HG02884 (cell line): ENCODE measurements at regions not wholly inside any gene's neighbourhood (a gene's known extent, or its start where the extent isn't known, plus 50 kb on each side); places are given as distances from the start of the nearest gene placed in this dataset.
A peak's percentile ranks its signal among the peaks of the same experiment; 100 is the strongest.

ENCODE experiments used
- ATAC-seq: cut with Tn5 transposase; IDR thresholded peaks from one replicate; pipeline ENCODE4 v1.9.1; 2021; ENCODE audit warnings: mild to moderate bottlenecking, moderate library complexity; ENCODE audit not compliant: unreplicated experiment

DNA sequence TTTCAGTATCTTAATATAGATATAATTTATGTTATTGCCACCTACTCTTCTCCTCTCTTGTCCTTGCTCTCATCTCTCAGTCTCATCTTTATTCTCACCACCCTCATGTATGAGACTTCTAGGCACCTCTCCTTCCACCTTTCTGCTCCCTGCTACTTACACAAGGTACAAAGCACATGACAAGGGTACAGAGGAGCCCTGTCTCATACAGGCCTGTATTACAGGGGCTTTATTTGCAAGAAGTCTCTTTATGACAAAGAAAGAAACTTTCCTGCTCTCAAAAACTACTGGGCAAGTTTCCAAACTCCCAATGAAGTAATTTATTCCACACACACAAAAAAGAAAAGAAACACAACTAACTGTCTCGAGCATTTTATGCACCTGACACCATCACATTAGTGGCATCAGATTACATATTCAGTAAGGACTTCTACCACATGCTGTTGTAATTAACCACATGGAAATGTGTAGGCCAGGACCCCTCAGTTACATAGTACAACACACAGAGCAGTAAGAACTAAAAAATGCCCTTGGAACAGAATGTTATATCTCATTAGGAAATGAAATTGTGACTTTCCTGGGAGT, 253.1 kb downstream of the FZD1 start:
- ATAC-seq: no peak

DNA sequence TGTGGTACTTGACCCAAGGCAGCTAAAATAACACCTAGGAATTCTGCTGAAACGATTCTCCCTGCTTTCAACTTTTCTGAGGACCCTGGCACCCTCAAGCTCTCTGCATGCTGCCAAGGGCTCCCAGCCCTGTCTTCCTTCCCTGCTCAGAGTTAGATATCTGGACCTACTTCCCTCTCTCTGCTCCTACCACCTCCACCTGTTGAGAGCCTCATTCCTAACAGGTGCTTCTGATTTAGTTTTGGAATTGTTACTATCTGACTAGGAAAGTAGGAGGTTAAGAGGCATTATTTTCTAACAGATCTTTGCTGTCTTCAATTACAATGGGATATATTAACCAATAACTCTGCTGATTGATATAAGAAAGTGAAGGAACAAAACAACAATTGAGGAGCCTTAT, 253.8 kb downstream of the FZD1 start:
- no peak for ATAC-seq

DNA sequence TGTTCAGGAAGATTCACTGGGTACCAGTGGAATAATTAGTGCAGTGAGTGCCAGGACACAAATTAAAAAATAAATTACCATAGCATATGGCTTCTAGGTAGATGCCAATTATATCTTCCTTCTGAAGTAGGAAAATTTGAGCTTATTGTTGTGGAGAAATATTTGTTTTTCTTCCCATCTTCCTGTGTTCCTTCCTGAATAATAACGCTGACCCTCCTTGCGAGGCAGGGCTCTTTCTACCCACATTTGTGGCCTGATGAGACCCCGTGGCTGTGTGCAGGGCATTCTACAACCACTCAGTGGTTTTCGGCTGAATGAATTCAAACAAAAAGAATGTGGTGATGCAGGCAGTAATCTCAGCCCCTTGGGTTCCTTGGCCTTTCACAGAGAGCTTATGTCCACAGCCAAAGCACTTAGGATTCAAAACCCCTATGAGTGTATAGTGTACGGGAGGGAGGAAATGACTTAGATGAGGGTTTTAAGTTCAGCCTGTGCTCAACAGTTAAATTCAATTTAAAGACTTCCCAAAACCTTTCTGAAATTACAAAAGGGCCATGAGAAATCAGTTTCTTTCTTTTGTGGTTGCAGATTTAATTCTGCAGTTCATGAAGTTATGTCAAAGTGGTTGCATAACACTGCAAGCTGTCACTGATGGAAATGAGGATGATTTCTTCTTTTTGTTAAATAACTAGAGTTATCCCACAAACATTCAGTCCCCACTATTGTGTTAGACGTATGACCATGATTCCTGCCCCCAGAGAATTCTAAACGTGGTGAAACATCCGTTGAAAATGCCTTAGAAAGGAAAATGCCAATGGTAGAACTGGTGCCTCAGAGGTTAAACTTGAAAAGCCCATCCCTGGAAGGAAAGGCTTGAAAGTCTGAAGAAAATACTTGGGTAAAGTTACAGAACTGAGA, 255.3 kb downstream of the FZD1 start:
- ATAC-seq: no peak

DNA sequence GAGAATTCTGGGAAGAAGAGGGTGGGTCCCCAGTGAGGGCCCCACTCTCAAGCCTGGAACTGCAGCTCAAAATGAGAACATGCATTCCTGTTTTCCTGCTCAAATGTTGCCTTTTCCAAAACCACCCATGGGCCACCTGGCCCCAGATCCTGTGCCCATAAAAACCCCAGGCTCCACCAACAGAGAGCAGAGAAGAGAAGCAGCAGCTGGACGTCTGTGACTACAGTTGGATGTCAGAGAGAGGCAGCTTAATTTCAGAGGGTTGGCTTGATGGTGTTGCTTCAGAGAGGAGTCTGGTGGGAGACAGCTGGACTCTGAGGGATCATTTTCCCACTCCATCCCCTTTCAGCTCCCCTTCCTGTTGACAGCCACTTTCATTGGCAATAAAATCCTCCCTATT, 256.4 kb downstream of the FZD1 start:
- ATAC-seq: no peak

DNA sequence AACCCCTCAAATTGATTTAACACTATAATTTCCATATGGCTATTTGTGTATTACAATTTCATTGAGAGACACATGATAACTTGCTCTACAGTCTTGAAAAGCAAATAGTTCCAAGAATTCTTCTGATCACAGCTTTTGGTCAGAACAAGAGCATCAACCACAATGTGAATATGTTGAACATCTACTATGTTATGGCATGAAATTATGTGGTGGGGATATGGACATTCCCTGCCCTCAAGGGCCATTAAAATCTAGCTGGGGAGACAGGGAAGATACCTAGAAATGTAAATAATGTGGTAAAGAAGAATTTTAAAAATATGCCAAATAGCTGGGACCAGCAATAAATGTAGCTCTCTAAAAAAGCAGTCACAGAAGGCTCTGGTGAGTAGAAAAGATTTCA, 262.2 kb downstream of the FZD1 start:
- ATAC-seq: no peak

DNA sequence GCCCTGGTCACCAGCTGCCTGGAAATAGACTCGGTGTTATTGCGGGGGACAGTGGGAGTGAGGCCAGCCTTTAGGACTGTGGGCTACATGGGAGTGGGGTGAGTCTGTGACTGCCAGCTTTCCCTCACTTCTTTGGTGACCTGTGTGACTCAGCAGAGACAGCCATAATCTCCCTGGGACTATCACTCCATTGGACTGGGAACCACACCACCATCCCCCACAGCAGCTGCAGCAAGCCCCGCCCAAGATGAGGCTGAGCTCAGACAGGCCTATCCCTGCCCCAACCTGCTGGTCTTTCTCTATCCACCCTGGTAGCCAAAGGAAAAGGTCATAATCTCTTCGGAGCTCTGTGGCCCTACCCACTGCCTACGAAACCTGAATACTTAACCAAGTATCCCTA, 263.2 kb downstream of the FZD1 start:
- no peak for ATAC-seq

DNA sequence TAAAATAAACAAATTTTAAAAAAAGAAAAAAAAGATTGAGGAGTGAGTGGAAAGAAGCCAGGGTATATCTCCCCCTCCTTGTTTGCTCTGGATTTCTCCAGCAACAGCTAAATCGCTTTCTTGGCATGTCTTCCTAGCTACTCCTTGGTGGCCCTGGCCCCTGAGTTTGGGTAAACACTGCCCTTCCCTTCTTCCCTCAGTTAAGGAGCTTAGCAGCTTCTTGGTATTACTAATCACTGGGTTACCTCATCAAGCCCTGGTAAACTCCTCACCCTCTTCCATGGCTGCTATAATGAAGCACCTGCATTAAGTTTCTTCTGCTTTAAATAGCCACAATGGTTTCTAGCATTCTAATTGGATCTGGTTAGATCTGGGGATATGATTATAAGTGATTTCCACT, 269.8 kb downstream of the FZD1 start:
- ATAC-seq: no peak

DNA sequence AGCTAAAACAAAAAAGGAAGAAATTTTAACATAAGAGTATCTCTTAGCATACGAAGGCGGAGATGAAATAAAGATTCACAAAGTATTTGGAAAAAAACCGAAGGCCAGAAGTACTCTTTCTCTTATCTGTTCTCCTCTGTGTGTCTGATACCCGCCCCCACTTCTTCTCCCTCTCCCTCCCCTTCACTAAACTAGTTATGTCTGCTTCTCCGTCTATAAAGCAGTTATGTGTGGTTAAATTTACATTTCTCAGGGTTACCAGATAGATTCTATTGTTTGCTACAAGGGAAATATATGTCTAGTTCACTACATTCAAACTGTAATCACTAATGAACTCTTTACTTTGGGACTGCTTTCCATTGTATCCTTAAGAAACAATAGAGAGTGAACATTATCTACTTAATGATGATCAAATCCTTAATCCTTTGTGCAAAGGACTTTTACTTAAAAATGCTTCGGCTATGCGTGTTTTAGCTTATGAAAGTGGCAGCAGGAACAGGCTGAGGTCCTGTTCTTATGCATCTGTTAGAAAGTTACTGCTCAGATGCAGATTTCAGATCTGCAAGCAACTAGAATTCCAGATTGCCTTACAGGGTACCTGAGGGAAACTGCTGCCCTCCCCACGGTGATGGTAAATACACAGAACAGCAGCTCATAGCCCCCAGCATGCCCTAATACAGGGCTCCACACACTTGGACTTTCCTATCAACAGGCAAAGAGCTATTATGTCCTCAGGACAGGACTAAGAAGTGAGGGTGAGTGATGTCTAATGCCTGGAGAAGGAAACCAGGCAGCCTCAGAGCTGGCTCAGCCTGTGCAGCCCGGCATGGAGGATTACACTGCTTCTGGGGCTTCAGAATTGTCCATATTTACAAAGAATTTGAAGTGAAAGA, 273.3 kb downstream of the FZD1 start:
- no peak for ATAC-seq

DNA sequence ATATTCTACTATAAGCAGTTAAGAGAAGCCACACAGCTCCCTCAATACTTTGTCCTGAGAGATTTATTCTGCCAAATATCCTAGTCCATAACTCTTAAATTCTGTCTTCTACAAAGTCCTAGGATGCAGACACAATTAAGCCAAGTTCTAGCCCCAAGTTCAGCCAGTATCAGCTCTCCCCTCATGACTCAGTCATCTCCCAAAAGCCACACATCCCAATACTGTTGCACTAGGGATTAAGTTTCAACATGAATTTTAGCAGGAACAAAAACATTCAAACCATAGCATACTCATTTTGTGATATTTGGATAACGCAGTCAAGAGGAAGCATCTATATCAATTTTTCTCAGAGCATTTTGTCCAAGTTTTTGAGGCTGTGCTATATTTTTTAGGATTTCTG, 277.4 kb downstream of the FZD1 start:
- no peak for ATAC-seq

DNA sequence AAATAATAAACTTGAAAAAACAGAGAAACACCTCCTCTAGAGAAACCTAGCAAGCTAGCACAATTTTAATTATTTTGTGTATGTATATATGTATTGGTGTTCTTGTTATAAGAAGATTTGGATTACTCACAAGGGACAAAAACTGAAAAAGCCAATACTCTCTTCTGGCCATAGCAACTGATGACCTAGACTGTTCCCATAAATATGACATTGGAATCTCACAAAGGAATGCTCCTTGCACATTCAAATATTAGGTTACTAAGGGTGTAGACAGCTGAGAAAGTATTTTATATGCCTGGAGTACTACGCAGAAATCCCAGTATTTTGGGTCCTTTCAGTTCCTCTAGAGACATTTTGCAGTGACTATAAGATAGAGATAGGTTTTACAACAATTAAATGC, 279.4 kb downstream of the FZD1 start:
- no peak for ATAC-seq

DNA sequence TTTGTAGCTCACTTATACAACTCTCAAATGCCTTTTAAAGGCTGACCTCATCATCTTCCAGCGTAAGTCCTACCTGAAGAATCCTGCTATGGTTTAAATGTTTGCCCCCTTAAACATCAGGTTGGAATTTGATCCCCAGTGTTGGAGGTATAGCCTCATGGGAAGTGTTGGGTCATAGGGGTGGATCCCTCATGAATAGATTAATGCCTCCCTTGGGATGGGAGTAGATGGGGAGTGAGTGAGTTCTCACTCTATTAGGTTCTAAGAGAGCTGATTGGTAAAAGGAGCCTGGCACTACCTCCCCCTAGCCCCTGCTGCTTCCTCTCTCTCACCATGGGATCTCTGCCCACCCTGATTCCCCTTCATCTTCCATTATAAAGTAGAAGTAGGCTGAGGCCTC, 285.6 kb downstream of the FZD1 start:
- ATAC-seq: no peak

DNA sequence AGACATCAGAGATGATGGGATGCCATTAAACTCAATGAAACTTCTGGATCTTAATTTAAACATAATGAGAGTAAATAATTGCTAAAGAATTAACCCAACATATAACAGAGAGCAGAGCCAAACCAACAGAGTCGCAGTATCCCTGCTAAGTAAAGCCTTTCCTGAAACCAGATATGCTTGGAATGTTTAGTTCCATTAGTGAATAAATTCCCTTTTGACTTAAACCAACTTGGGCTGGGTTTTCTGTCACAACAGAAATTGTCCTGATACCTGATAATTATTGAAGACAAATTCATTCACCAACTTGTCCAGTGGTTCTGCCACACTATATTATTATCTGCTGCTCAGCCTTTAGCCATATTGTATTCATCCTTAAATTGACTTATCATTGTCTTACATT, 286.7 kb downstream of the FZD1 start:
- ATAC-seq: no peak

DNA sequence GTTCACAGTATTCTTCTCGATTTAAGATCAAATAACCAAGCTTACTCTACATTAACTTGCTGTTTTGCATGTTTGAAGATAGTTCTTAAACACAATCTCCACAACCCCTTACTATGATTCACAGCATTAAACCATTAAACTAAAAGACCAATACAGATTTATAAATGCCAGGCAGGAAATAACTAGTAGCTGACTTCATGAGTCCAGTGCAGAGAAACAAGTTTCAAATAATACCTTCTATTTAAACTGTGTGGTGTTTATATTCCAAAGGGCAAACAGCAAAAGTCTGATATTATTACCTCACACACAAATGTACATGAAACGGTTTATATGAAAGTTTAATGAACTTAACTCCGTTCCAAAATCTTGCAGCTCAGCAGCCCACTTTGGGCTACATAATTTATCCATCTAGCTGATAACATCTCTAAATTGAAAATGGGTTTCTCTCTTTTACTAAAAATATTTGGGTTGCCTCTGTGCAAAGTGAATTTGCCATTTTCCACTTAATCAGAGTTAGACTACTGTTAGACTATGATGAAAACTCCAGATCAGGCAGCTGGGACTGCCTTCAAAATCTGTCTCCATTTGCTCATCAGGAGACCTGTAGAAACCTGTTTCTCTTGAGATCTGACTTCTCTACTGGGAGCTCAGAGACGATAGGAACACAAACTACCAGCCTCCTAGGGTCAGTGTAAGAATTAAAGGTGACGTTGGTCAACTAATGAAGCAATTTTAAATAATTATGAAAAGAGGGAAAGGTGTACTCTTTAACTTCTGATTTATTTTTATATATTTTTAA, 287.3 kb downstream of the FZD1 start:
- ATAC-seq: no peak

DNA sequence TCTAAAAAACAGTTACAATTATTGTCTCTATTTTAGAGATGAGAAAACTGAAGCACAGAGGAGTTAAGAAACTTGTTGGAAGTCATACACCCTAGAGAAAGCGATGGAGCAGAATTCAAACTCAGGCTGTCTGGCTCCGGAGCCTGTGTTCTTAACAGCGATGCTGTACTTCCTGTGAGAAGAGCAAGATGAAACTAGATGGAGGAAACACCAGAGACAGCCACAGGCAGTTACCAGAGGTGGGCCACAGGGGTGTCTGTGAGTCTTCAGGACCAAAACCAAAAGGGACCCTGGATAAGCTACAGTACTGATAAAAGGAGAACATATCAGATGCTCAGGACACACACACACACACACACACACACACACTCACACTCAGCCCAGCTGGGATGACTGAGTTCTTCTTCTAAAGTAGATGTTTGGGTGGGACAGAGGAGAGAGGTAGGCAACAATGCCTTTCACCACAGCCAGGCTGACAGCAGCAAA, 289.2 kb downstream of the FZD1 start:
- ATAC-seq: no peak

DNA sequence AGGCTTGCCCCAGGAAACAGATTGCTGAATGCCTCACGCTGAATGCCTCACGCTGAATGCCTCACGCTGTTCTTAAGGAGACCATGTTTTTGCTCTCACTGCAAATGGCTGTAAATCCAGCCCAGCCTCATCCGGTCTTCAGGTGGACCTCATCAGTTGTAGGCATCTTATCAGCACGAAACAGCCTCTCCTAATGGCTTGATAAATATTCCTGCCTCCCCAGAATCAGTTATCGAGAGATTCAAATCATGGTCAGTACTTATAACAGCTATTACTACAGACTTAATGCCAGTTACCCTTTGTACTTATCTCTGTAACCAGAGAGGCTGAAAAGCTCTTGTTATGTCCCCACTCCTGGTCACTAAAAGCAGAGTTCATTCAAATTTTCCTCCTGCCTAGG, 290.6 kb downstream of the FZD1 start:
- ATAC-seq: no peak

DNA sequence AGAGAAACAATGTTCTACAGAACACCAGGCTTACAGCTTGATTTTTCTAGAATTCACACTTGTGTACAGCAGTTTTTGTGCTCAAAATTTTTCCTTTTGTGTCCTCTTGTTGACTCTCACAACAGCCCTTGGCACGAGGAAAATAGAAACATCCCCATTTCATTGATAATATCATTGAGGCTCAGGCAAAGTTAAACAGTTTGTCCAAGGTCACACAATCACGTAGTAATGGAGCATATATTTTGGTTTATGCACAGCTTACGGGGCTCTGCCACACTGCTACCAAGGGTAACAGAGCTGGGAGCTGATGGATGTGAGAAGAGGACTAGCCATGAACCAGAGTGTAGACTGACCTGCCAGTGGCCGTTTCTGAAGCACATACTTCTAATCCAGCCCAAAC, 292.0 kb downstream of the FZD1 start:
- no peak for ATAC-seq

DNA sequence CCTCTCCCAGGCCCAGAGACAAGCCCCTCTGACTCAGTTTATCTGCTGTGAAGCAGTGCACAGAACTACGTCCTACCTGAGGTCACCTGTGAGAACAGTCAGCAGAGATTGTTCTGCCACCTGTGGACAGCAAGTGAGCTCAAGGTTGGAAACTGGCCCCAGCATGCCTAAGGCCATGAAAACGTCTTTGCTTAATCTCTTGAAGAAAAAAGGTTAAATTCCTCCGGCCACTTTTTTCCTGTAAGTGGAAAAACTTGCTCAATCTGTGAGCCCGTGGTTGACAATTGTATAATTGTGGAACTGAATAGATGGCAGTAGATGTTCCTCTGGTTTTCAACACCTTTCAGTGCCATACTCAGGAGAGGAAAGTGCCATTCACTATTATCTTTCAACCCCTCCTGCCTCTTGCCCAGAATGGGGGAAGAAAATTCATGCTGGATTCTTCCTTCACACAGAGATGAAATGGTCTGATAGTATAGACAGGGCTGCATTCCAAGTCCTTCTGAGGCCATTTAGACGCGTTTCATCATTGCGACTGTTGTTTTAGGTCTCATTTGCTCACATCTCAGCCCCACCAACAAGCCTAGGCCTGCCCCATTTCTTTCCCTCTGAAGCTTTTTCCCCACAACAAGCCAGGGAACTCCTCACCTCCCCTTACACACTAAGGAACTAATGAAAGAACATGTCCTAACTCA, 292.9 kb downstream of the FZD1 start:
- no peak for ATAC-seq

DNA sequence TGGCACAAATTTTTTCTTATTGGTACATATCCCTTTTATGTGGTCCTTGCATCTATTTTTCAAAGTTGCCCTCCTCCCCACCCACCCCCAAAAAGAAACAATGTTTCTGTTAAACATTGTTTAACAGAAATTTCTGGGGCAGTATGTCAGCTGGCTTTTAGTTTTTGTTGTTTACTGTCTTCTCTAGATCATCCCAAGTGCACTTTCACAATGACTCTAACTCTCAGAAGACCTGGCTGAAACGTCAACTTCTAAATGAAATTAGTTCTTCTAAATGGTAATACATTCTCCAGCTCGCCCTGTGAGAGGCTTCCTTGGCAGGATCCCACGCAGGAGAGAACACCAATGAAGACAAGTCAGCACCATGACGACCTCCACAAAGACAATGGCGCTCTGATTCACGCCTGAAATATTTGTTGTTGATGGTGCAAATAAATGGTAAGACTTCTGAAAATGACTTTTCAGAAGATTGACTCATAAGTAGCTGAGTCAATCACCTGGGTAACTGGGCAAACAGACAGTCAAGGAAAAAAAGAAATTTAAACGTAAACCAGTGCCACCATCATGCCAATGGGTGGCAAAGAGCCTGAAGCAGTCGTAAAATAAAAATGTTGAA, 293.7 kb downstream of the FZD1 start:
- peak; percentile 87 for ATAC-seq

DNA sequence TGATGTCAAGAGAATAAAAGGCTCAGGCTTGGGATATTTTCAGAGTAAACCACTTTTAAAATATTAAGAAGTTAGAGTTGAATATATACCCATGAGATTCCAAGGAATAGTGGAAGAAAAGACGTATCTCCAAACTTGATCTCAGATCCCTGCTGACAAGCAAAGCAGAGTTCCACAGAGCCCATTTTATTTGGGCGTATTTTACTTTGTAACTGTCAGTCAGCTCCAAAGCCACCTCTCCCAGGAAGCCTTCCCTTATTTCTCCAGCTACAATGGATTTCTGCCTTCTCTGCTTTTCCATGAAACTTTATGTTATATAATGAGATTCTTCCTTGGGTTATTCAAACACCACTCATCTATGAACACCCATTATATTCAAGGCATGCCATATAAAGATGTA, 295.7 kb downstream of the FZD1 start:
- ATAC-seq: no peak

DNA sequence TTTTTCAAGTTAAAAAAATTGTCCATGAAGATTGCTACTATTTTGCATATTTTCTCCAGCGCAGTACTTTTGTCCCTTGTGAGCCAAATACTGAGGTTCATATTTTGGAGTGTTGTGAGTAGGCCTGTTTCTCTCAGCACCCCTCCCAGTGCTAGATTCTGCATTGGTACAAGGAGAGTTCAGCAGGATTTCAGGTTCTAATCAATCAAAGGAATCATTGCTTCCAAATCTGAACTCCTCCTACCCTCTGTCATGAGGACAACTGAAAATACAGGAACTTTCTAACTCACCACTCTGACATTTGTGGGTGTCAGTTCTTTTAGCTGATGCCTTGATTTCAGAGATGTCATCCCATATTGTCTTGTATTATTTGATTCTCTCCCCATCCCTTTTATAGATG, 299.9 kb downstream of the FZD1 start:
- ATAC-seq: no peak
